Sigmoid colon (tissue), 4 donors: ENCODE measurements at regions not wholly inside any gene's neighbourhood (a gene's known extent, or its start where the extent isn't known, plus 50 kb on each side); places are given as distances from the start of the nearest gene placed in this dataset.

ENCODE experiments used
- EP300 ChIP-seq, 4 donors: sonication (generic); formaldehyde crosslinking; IDR thresholded peaks; one replicate each; pipeline ENCODE4 v1.6.1; 2017; ENCODE audit warnings: antibody characterized with exemption in 4 of 4
- POLR2A ChIP-seq, 2 donors: fragments of 450-650 bp; IDR thresholded peaks; one replicate each; pipeline ENCODE4 v1.6.1; 2016; ENCODE audit warnings: antibody characterized with exemption in 2 of 2, mild to moderate bottlenecking in 2 of 2, moderate library complexity in 2 of 2

DNA sequence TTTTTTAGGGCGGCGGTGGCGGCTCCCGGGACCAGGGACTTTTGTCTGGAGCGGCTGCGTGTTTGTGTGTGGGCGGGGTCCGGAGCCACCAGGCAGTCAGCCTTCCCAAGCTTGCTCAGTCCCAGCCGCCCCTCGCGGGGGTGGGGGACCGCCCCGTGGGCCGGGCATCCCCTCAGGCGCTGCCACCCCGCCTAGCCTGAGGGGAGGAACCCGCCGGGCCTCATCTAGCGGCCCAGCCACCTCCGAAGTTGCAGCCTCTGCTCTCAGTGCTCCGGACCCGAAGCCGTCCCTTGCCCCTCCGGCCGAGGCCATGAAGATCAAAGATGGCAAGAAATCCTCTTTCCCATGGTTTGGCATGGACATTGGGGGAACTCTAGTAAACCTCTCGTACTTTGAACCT, 235.2 kb downstream of the OR4C45 start:
- no peak for TF ChIP-seq POLR2A (IDR thresholded peaks at IDR 0.05)
- TF ChIP-seq EP300 (IDR thresholded peaks at IDR 0.05), result no peak
